Fibroblast of mammary gland (primary cell): ENCODE measurements at regions not wholly inside any gene's neighbourhood (a gene's known extent, or its start where the extent isn't known, plus 50 kb on each side); places are given as distances from the start of the nearest gene placed in this dataset.
"Not testable (repeated sequence)": the region's sequence is repeated elsewhere in the genome, so short reads cannot be mapped to it uniquely, and the experiment has no call there.

Source experiments
- DNase-seq: peaks from one replicate; pipeline ENCODE4 v3.0.0-alpha.2; 2010; ENCODE audit warnings: low read depth
- H3K4me3 ChIP-seq: 2 replicates; pipeline ENCODE4 v1.5.1; 2011; ENCODE audit warnings: low read depth, mild to moderate bottlenecking, low read length, moderate library complexity; ENCODE audit not compliant: control insufficient read depth
- TF ChIP-seq, protein P1 (sequence below): conservative IDR thresholded peaks from 2 replicates; pipeline ENCODE4 v1.5.1; 2011; ENCODE audit warnings: low read depth, low read length, inconsistent platforms; ENCODE audit not compliant: control insufficient read depth, insufficient read depth

DNA sequence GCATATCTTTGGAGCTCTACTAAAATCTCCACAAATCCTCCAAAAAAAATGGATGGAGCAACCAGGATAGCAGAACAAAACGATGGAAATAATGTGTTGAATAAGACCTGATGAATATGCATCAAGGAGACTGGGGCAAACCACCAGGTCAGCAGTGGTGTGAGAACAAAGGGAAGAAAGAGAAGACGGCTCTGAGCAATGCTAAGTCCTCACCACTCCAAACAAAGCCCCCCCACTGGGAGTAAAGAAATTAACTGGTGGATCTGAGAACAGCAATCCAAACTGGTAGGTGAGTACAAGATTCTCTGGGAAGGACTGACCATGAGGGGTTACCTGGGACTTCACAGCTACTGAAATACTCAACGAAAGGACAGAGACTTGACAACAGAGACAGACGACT, 977.3 kb downstream of the TBL1XR1 start:
- no peak overlapping the region for H3K4me3 ChIP-seq
- TF ChIP-seq, protein P1, sequence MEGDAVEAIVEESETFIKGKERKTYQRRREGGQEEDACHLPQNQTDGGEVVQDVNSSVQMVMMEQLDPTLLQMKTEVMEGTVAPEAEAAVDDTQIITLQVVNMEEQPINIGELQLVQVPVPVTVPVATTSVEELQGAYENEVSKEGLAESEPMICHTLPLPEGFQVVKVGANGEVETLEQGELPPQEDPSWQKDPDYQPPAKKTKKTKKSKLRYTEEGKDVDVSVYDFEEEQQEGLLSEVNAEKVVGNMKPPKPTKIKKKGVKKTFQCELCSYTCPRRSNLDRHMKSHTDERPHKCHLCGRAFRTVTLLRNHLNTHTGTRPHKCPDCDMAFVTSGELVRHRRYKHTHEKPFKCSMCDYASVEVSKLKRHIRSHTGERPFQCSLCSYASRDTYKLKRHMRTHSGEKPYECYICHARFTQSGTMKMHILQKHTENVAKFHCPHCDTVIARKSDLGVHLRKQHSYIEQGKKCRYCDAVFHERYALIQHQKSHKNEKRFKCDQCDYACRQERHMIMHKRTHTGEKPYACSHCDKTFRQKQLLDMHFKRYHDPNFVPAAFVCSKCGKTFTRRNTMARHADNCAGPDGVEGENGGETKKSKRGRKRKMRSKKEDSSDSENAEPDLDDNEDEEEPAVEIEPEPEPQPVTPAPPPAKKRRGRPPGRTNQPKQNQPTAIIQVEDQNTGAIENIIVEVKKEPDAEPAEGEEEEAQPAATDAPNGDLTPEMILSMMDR = no peak
- DNase-seq = no peak

DNA sequence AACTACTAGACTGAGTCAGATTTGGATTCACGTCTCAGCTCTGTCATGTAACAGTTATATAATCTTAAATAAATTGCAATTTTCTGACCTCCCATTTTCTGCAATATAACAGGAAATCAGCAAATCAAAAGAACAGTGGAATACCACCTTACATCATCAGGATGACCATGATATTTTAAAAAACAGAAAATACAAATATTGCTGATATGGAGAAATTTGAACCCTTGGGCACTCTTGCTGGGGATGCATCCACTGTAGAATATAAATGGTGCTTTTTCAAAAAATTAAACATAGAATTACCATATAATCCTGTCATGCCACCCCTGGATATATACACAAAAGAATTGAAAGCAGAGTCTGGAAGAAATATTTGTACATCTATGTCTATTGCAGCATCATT, 982.5 kb downstream of the TBL1XR1 start:
- no peak overlapping the region for H3K4me3 ChIP-seq
- TF ChIP-seq, protein P1 = no peak
- no peak for DNase-seq

DNA sequence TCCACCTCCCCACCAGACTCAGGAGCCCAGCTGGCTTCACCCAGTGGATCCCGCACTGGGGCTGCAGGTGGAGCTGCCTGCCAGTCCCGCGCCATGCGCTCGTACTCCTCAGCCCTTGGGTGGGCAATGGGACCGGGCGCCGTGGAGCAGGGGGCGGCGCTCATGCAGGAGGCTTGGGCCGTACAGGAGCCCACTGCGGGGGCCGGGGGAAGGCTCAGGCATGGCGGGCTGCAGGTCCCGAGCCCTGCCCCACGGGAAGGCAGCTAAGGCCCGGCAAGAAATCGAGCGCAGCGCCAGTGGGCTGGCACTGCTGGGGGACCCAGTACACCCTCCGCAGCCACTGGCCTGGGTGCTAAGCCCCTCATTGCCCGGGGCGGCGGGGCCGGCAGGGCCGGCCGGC, 984.0 kb downstream of the TBL1XR1 start:
- H3K4me3 ChIP-seq, DNase-seq: not testable (repeated sequence)

DNA sequence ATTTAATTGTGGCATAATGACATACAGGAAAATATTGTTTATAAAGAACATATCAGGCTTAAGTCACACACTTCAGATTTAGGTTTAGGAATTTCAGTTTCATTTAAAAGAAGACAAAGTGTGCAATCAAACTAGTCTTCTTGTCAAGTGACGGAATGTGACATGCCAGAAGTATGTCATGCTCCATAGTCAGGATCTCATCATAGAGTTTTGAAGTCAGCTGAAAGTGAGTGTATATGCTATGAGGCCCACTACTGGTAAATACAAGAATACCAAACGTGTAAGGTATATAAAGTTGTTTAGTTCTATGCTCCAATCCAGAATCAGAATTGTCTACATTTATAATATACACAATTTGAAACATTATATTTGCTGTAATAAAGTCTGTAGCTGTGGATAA, 988.4 kb downstream of the TBL1XR1 start:
- no peak overlapping the region for H3K4me3 ChIP-seq
- TF ChIP-seq, protein P1 = no peak

DNA sequence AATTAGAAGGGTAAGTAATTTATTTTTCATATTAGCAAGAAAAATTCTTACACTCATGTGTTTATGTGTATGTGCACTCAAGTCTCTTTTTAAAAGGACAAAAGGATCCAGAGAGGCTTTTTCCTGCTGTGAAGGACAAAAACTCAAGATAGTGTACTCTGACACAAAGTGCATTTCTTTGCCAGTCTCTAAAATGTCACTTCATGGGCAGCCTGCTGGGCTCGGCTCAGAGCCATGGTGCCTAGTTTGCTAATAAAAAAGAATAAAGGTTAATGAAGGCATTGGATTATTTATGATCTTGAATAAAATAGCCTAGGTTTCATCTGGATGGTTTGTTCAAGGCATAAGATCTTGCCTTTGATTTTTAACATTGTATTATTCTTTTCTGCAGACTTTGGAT, 989.0 kb downstream of the TBL1XR1 start:
- TF ChIP-seq, protein P1 = no peak
- H3K4me3 ChIP-seq = no peak overlapping the region

More for the DNA sequence above, 988.4 kb downstream of the TBL1XR1 start:
- DNase-seq = no peak

DNA sequence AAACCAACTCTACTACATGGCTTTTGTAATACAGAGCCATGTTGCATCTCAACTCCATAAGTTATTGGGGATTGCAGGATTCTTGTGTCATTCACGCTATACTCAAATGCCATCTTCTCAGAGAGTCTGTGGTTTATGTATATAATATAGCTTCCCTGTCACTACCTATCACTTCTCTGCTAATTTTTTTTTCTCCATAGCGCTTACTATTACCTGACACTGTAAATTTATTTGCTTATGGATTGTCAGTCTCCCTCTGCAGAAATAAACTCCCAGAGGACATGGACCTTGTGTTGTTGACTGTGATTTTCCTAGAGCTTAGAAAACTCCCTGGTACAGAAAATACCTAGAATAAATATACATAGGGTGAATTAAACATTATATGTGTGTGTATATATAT, 990.5 kb downstream of the TBL1XR1 start:
- DNase-seq = no peak
- H3K4me3 ChIP-seq = no peak overlapping the region
- TF ChIP-seq, protein P1 = no peak

More for the DNA sequence above, 989.0 kb downstream of the TBL1XR1 start:
- DNase-seq = no peak

DNA sequence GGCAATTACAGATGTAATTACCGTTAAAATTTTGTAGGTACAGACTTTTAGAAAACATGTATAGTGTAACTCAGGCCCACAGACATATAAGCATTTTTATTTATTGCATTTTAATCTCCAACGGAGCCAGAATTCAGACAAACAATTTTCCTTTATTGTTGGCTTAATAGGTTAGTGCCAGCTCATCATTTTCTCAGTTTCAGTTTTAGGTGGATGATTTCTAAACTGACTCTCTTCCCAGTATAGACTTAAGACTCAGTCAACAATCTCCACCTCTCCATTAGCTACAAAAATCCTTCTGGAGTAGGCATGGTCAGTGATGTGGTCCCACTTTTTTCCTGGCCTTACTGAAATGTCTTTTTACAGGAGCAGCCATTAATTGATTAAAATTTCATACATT, 994.6 kb downstream of the TBL1XR1 start:
- no peak for DNase-seq
- TF ChIP-seq, protein P1 = no peak

More for the DNA sequence above, 994.6 kb downstream of the TBL1XR1 start:
- no peak overlapping the region for H3K4me3 ChIP-seq
